GM12864 (cell line): ENCODE measurements at regions not wholly inside any gene's neighbourhood (a gene's known extent, or its start where the extent isn't known, plus 50 kb on each side); places are given as distances from the start of the nearest gene placed in this dataset.

Source experiments
- DNase-seq: peaks from one replicate; pipeline ENCODE4 v3.0.0-alpha.2; 2011; ENCODE audit warnings: low read depth
- H3K4me3 ChIP-seq: 2 replicates; pipeline ENCODE4 v1.5.1; 2011; ENCODE audit warnings: mild to moderate bottlenecking, low read depth, low read length, control low read depth
- CTCF ChIP-seq: IDR thresholded peaks from 2 replicates; pipeline ENCODE4 v1.5.1; 2011; ENCODE audit warnings: low read depth, mild to moderate bottlenecking, moderate library complexity, low read length, control low read depth, inconsistent platforms; ENCODE audit errors: missing control alignments

GRCh38 chr6:121823437-121823851 is 388.0 kb downstream of the GJA1 start:
- DNase-seq: no peak
- no peak for TF ChIP-seq CTCF
- no peak overlapping the region for H3K4me3 ChIP-seq

- DNase-seq: no peak
- TF ChIP-seq CTCF: no peak
- no peak overlapping the region for H3K4me3 ChIP-seq
Observed at GRCh38 chr6:121826156-121826810, 390.8 kb downstream of the GJA1 start.

- DNase-seq: no peak
- TF ChIP-seq CTCF: no peak
- H3K4me3 ChIP-seq: no peak overlapping the region
Observed at GRCh38 chr6:121828146-121828886, 392.9 kb downstream of the GJA1 start.

- DNase-seq: no peak
- TF ChIP-seq CTCF: no peak
- no peak overlapping the region for H3K4me3 ChIP-seq
Observed at GRCh38 chr6:121830736-121831135, 395.3 kb downstream of the GJA1 start.

- no peak for TF ChIP-seq CTCF
- DNase-seq: no peak
Observed at GRCh38 chr6:121835662-121836061, 400.2 kb downstream of the GJA1 start.

GRCh38 chr6:121837545-121838229 is 402.2 kb downstream of the GJA1 start:
- TF ChIP-seq CTCF: no peak
- no peak for DNase-seq
- no peak overlapping the region for H3K4me3 ChIP-seq

More at GRCh38 chr6:121835662-121836061, 400.2 kb downstream of the GJA1 start:
- no peak overlapping the region for H3K4me3 ChIP-seq
